Panc1 (cell line): ENCODE measurements at regions not wholly inside any gene's neighbourhood (a gene's known extent, or its start where the extent isn't known, plus 50 kb on each side); places are given as distances from the start of the nearest gene placed in this dataset.

Source experiments
- ATAC-seq: fragments of 200-7000 bp; cut with Tn5 transposase; 2 replicates; pipeline ENCODE4 v1.9.1; 2020; ENCODE audit warnings: mild to moderate bottlenecking, moderate library complexity
- BruUV-seq: library from RNA; stranded (reverse); fragments of 400-500 nt; replicated peaks from 2 replicates; lab custom pipeline; 2021; lab: Mats Ljungman, UMichigan
- CTCF ChIA-PET: fragments of 300-600 bp; sonication (Branson Sonifier 250); formaldehyde crosslinking; loops from one replicate; lab custom pipeline; 2022; ENCODE audit warnings: antibody characterized with exemption; lab: Charles Lee
- POLR2A ChIA-PET: fragments of 300-600 bp; sonication (Branson Sonifier 250); formaldehyde crosslinking; loops from one replicate; lab custom pipeline; 2022; ENCODE audit warnings: antibody characterized with exemption; lab: Charles Lee
- DNase-seq: peaks from one replicate; pipeline ENCODE4 v3.0.0-alpha.2; 2010; ENCODE audit warnings: low read depth, low spot score
- H3K27ac ChIP-seq: 2 replicates; pipeline ENCODE4 v1.5.1; 2011; ENCODE audit warnings: mild to moderate bottlenecking, low read length, inconsistent platforms
- H3K27me3 ChIP-seq: fragments of 200-500 bp; sonication (Bioruptor generic); 2 replicates; pipeline ENCODE4 v1.6.0; 2014; ENCODE audit warnings: low read length, inconsistent platforms; ENCODE audit not compliant: control insufficient read depth, insufficient read depth
- H3K36me3 ChIP-seq: fragments of 200-500 bp; sonication (Bioruptor generic); 2 replicates; pipeline ENCODE4 v1.5.1; 2014; ENCODE audit warnings: inconsistent platforms, mild to moderate bottlenecking, low read length, moderate library complexity; ENCODE audit not compliant: control insufficient read depth, insufficient read depth
- H3K4me1 ChIP-seq: 2 replicates; pipeline ENCODE4 v1.5.1; 2011; ENCODE audit warnings: inconsistent platforms, mild to moderate bottlenecking, low read length, moderate library complexity; ENCODE audit not compliant: control insufficient read depth, insufficient read depth
- H3K4me3 ChIP-seq, 2 experiments: 2 replicates each; pipeline ENCODE4 v1.5.1; 2011 to 2012; ENCODE audit warnings: low read depth in 2 of 2, low read length in 2 of 2, mild to moderate bottlenecking in 2 of 2, inconsistent platforms in 1 of 2, moderate library complexity in 1 of 2
- H3K9me3 ChIP-seq: fragments of 200-500 bp; sonication (Bioruptor generic); 2 replicates; pipeline ENCODE4 v1.5.1; 2014; ENCODE audit warnings: low read depth, mild to moderate bottlenecking, inconsistent platforms, low read length, moderate library complexity; ENCODE audit not compliant: control insufficient read depth, insufficient read depth
- POLR2AphosphoS5 ChIP-seq: IDR thresholded peaks from 2 replicates; pipeline ENCODE4 v1.6.1; 2012; ENCODE audit warnings: mild to moderate bottlenecking, low read depth, low read length, moderate library complexity
- SIN3A ChIP-seq: IDR thresholded peaks from 2 replicates; pipeline ENCODE4 v1.6.1; 2012; ENCODE audit warnings: low read depth, mild to moderate bottlenecking, low read length, moderate library complexity, borderline replicate concordance; ENCODE audit not compliant: insufficient read depth
- TCF7L2 ChIP-seq: IDR thresholded peaks from 2 replicates; pipeline ENCODE4 v1.6.1; 2011; ENCODE audit warnings: mild to moderate bottlenecking, low read depth, low read length, inconsistent platforms
- in situ Hi-C: cut with HindIII; loops from 2 replicates; pipeline ENCODE4 v1.10.0; 2016; ENCODE audit warnings: low sequenced_read_pairs, low pct_unique_long_range_greater_than_20kb
- intact Hi-C: fragments of 100-400 bp; cut with micrococcal nuclease; formaldehyde crosslinking; loops from one replicate; pipeline ENCODE4 v1.10.0; 2022; ENCODE audit not compliant: unreplicated experiment
- TF ChIP-seq, protein P1 (sequence below), 2 experiments: IDR thresholded peaks; 2 replicates each; pipeline ENCODE4 v1.6.1; 2011 to 2012; ENCODE audit warnings: low read depth in 2 of 2, control low read depth in 1 of 2, low read length in 1 of 2, mild to moderate bottlenecking in 1 of 2, moderate library complexity in 1 of 2; ENCODE audit not compliant: insufficient read depth in 1 of 2
- TF ChIP-seq, protein P2 (sequence below): fragments of 450-650 bp; IDR thresholded peaks from 2 replicates; pipeline ENCODE4 v1.5.1; 2017; ENCODE audit warnings: mild to moderate bottlenecking

DNA sequence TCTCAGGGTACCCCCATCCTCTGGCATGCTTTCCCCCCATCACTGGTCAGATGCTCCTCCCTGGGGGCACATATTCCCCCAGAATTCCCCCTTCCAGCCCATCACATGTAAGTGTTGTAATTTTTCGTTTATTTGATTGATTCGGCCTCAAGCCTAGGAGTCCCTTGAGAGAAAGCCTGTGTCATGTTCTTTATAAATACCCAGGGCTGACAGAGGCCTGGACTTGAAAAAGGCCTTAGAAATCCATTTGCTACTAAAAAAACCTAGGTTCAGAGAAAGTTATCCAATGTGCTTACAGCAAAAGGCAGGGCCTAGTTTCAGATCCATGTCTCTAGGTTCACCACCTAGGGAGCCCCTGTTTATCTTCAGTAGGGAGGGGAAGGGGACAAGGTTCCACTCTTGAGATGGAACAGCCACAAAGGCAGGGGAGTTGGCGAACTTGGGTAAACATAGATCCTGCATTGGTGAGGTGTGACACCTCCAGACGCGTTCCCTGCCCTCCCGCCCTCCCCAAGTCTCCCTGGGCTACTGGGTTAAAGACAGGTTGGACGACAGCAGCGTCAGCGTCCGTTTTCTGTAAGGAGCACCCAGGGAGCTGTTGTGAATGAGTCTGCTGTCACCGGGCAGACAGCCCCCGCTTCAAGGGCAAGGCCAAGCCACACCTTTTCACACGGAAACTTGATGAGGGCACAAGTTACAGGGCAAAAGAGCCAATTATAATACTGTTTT is 147.8 kb downstream of the EN1 start:
- BruUV-seq: no TSS peak
- no peak for ATAC-seq
- Histone ChIP-seq H3K27ac (no peak overlapping the region), H3K9me3 (no peaks in the 10 kb centered on the region), H3K4me3 (no peak overlapping the region), H3K36me3 (no peaks in the 10 kb centered on the region), H3K27me3 (no peaks in the 10 kb centered on the region), H3K4me1 (no peaks in the 10 kb centered on the region)
- DNase-seq: no peak
- intact Hi-C loops (no loop called here), in situ Hi-C loops (no loop called here)
- ChIA-PET CTCF (no interaction called here), POLR2A (no interaction called here)
- TF ChIP-seq POLR2AphosphoS5 (no peak), TCF7L2 (no peak)

- Histone ChIP-seq H3K27me3 (no peaks in the 10 kb centered on the region), H3K4me3 (no peak overlapping the region), H3K27ac (no peak overlapping the region), H3K9me3 (no peaks in the 10 kb centered on the region), H3K4me1 (no peaks in the 10 kb centered on the region), H3K36me3 (no peaks in the 10 kb centered on the region)
- in situ Hi-C loops: no loop called here
- intact Hi-C loops: no loop called here
- POLR2A ChIA-PET: no interaction called here
- DNase-seq: no peak
- TF ChIP-seq TCF7L2 (no peak), POLR2AphosphoS5 (no peak), SIN3A (no peak)
- TF ChIP-seq, protein P1, sequence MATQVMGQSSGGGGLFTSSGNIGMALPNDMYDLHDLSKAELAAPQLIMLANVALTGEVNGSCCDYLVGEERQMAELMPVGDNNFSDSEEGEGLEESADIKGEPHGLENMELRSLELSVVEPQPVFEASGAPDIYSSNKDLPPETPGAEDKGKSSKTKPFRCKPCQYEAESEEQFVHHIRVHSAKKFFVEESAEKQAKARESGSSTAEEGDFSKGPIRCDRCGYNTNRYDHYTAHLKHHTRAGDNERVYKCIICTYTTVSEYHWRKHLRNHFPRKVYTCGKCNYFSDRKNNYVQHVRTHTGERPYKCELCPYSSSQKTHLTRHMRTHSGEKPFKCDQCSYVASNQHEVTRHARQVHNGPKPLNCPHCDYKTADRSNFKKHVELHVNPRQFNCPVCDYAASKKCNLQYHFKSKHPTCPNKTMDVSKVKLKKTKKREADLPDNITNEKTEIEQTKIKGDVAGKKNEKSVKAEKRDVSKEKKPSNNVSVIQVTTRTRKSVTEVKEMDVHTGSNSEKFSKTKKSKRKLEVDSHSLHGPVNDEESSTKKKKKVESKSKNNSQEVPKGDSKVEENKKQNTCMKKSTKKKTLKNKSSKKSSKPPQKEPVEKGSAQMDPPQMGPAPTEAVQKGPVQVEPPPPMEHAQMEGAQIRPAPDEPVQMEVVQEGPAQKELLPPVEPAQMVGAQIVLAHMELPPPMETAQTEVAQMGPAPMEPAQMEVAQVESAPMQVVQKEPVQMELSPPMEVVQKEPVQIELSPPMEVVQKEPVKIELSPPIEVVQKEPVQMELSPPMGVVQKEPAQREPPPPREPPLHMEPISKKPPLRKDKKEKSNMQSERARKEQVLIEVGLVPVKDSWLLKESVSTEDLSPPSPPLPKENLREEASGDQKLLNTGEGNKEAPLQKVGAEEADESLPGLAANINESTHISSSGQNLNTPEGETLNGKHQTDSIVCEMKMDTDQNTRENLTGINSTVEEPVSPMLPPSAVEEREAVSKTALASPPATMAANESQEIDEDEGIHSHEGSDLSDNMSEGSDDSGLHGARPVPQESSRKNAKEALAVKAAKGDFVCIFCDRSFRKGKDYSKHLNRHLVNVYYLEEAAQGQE (IDR thresholded peaks at IDR 0.05; ENCODE audit: insufficient read depth in 1 of 2, low read depth in 2 of 2, low read length in 1 of 2): no peak
- TF ChIP-seq, protein P2, sequence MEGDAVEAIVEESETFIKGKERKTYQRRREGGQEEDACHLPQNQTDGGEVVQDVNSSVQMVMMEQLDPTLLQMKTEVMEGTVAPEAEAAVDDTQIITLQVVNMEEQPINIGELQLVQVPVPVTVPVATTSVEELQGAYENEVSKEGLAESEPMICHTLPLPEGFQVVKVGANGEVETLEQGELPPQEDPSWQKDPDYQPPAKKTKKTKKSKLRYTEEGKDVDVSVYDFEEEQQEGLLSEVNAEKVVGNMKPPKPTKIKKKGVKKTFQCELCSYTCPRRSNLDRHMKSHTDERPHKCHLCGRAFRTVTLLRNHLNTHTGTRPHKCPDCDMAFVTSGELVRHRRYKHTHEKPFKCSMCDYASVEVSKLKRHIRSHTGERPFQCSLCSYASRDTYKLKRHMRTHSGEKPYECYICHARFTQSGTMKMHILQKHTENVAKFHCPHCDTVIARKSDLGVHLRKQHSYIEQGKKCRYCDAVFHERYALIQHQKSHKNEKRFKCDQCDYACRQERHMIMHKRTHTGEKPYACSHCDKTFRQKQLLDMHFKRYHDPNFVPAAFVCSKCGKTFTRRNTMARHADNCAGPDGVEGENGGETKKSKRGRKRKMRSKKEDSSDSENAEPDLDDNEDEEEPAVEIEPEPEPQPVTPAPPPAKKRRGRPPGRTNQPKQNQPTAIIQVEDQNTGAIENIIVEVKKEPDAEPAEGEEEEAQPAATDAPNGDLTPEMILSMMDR: no peak
- CTCF ChIA-PET: no interaction called here
- no peak for ATAC-seq
- no TSS peak for BruUV-seq
These were observed 148.9 kb downstream of the EN1 start for GRCh38 chr2:118698564-118698963.

GRCh38 chr2:118697781-118698180 is 149.7 kb downstream of the EN1 start:
- ChIA-PET POLR2A (no interaction called here), CTCF (no interaction called here)
- no peak for DNase-seq
- Histone ChIP-seq H3K27ac (no peak overlapping the region), H3K9me3 (no peaks in the 10 kb centered on the region), H3K36me3 (no peaks in the 10 kb centered on the region), H3K27me3 (no peaks in the 10 kb centered on the region), H3K4me3 (no peak overlapping the region), H3K4me1 (no peaks in the 10 kb centered on the region)
- in situ Hi-C loops (no loop called here), intact Hi-C loops (no loop called here)
- TF ChIP-seq TCF7L2: no peak
- no peak for ATAC-seq
- BruUV-seq: no TSS peak
